ENCODE measurements at regions not wholly inside any gene's neighbourhood (a gene's known extent, or its start where the extent isn't known, plus 50 kb on each side); places are given as distances from the start of the nearest gene placed in this dataset.

DNA sequence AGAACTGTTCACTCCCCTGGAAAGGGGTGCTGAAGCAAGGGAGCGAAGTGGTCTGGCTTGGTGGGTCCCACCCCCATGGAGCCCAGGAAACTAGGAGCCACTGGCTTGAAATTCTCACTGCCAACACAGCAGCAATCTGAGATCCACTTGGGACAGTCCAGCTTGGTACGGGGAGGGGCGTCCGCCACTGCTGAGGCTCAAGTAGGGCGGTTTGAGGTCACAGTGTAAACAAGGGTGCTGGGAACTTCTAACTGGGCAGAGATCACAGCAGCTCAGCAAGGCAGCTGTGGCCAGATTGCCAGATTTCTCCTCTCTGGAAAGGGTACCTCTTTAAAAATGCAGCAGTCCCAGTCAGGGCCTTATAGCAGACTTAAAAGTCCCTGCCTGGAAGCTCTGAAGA, 53.9 kb upstream of the GALNTL6 start:
- TF ChIP-seq, protein P1, sequence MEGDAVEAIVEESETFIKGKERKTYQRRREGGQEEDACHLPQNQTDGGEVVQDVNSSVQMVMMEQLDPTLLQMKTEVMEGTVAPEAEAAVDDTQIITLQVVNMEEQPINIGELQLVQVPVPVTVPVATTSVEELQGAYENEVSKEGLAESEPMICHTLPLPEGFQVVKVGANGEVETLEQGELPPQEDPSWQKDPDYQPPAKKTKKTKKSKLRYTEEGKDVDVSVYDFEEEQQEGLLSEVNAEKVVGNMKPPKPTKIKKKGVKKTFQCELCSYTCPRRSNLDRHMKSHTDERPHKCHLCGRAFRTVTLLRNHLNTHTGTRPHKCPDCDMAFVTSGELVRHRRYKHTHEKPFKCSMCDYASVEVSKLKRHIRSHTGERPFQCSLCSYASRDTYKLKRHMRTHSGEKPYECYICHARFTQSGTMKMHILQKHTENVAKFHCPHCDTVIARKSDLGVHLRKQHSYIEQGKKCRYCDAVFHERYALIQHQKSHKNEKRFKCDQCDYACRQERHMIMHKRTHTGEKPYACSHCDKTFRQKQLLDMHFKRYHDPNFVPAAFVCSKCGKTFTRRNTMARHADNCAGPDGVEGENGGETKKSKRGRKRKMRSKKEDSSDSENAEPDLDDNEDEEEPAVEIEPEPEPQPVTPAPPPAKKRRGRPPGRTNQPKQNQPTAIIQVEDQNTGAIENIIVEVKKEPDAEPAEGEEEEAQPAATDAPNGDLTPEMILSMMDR (IDR thresholded peaks at IDR 0.05), result no peak
- H3K27me3 ChIP-seq, result no peaks in the 10 kb centered on the region
- H3K9me3 ChIP-seq, result no peaks in the 10 kb centered on the region
- no peak overlapping the region for H3K4me3 ChIP-seq
- H3K27ac ChIP-seq, result no peak overlapping the region
- H3K36me3 ChIP-seq, result no peaks in the 10 kb centered on the region
- H3K4me1 ChIP-seq, result no peaks in the 10 kb centered on the region
- DNase-seq (ENCODE audit: low spot score), result no peak

DNA sequence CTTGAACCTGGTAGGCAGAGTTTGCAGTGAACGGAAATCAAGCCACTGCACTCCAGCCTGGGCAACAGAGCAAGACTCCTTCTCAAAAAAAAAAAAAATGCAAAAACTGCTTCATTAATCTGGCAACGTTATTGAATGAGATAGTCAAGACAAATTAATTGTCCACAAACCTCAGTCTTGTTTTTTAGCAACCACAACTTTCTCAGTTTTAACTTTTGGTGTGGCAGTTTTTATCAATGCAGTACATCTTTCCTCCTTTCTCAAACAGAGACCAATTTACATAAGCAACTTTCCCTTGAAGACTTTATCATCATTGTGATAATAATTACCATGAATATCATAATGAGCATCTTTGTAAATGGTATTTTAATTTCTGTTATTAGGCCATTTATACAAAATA, 61.7 kb upstream of the GALNTL6 start:
- TF ChIP-seq, protein P1 (IDR thresholded peaks at IDR 0.05), result no peak
- H3K4me3 ChIP-seq, result no peak overlapping the region

GRCh38 chr4:171746418-171746817, 66.8 kb upstream of the GALNTL6 start:
- no peak for DNase-seq (ENCODE audit: low spot score)
- H3K4me1 ChIP-seq, result no peaks in the 10 kb centered on the region
- TF ChIP-seq, protein P1 (IDR thresholded peaks at IDR 0.05), result no peak
- no peak overlapping the region for H3K4me3 ChIP-seq
- no peaks in the 10 kb centered on the region for H3K36me3 ChIP-seq
- no peak overlapping the region for H3K27ac ChIP-seq
- H3K27me3 ChIP-seq, result no peaks in the 10 kb centered on the region
- no peaks in the 10 kb centered on the region for H3K9me3 ChIP-seq

More for the DNA sequence above, 61.7 kb upstream of the GALNTL6 start:
- DNase-seq (ENCODE audit: low spot score), result no peak
- no peaks in the 10 kb centered on the region for H3K27me3 ChIP-seq
- no peaks in the 10 kb centered on the region for H3K4me1 ChIP-seq
- H3K9me3 ChIP-seq, result no peaks in the 10 kb centered on the region
- no peak overlapping the region for H3K27ac ChIP-seq
- H3K36me3 ChIP-seq, result no peaks in the 10 kb centered on the region

DNA sequence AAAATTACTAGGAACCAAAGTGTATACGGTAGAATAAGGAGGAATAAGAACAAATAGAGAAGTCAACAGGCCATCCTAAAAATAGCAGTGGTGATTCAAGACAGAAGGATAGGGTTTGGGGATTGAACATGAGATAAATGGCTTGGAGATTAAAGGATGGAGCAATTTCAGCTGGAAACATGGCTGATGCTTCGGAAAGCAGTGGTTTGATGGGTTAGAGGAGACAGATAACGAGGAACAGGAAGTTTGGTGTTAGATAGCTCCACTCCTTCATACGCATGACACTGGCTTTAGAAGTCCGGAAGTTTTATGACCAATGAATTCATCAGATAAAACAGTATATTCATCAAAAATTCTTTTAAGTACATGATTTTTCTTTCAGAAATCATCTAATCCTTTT, 70.8 kb upstream of the GALNTL6 start:
- Histone ChIP-seq H3K4me3 (no peak overlapping the region), H3K27ac (no peak overlapping the region), H3K36me3 (no peaks in the 10 kb centered on the region), H3K9me3 (no peaks in the 10 kb centered on the region), H3K4me1 (no peaks in the 10 kb centered on the region), H3K27me3 (no peaks in the 10 kb centered on the region)
- TF ChIP-seq, protein P1 (IDR thresholded peaks at IDR 0.05), result no peak
- no peak for DNase-seq (ENCODE audit: low spot score)

DNA sequence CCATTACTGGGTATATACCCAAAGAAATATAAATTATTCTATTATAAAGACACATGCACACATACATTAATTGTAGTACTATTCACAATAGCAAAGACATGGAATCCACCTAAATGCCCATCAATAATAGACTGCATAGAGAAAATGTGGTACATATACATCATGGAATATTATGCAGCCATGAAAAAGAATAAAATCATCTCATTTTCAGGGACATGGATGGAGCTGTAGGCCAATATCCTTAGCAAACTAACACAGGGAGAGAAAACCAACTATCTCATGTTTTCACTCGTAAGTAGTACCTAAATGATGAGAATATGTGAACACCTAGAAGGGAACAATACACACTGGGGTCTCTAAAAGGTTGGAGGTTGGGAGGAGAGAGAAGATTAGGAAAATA, 86.0 kb upstream of the GALNTL6 start:
- TF ChIP-seq, protein P1 (IDR thresholded peaks at IDR 0.05), result no peak
- H3K27me3 ChIP-seq, result no peaks in the 10 kb centered on the region
- no peaks in the 10 kb centered on the region for H3K36me3 ChIP-seq
- H3K4me1 ChIP-seq, result no peaks in the 10 kb centered on the region
- H3K4me3 ChIP-seq, result no peak overlapping the region
- DNase-seq (ENCODE audit: low spot score), result no peak
- peaks cover 0 to 3% of the 10 kb centered on the region in 2 donors for H3K9me3 ChIP-seq
- no peak overlapping the region for H3K27ac ChIP-seq

- no peaks in the 10 kb centered on the region for H3K4me1 ChIP-seq
These were observed 91.3 kb upstream of the GALNTL6 start for GRCh38 chr4:171721937-171722336.

More at GRCh38 chr4:171721937-171722336, 91.3 kb upstream of the GALNTL6 start:
- Histone ChIP-seq H3K9me3 (no peaks in the 10 kb centered on the region), H3K36me3 (no peaks in the 10 kb centered on the region), H3K27me3 (no peaks in the 10 kb centered on the region), H3K27ac (no peak overlapping the region), H3K4me3 (no peak overlapping the region)
- TF ChIP-seq, protein P1 (IDR thresholded peaks at IDR 0.05), result no peak
- DNase-seq (ENCODE audit: low spot score), result no peak

Data from right atrium auricular region (tissue), 2 donors.